DLD1 (cell line): ENCODE measurements at regions not wholly inside any gene's neighbourhood (a gene's known extent, or its start where the extent isn't known, plus 50 kb on each side); places are given as distances from the start of the nearest gene placed in this dataset.

Experiments
- in situ Hi-C: cut with HindIII; loops from 2 replicates; pipeline ENCODE4 v1.10.0; 2017; ENCODE audit warnings: low sequenced_read_pairs

DNA sequence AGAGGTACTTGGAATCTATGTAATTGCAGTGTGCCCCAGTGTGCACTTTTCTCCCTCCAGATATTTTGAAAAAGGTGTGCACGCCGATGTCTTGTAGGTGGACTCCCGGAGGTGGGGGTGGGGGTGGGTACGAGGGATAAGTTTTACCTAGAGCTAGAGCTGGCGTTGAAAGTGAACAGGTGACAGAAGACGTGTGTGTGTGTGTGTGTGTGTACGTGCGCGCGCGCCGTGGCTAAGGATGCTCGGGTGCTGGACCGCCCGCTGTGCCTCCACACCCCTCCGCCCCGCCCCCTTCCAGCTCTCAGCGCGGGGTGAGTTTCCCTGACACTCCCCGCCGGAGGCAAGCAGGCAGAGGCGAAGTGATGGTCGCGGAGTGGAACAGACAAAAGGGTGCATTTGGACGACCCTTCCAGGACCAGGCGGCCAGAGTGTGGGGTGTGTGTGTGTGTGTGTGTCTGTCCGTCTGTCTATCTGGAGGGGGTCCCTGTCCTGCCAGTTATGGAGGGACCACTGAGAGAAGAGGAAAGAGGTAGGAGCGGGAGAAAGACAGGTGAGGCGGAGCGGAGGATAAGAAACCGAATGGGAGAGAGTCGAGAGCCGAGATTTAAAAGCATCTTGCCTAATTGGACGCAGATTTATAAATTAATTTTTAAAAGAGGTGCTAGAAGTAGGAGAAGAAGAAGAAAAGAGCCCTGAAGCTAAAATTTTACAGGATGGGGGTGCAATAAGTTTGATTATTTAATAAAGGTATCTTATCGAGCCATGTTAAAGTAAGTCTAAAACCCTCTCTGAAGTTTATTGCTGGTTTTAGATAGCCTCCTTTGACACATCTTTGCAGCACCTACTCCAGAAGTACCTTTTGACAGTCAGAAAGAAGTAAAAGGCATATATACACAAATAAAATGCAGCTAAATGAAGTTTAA lies 335.8 kb upstream of the THRB start:
- in situ Hi-C loops: no loop called here

DNA sequence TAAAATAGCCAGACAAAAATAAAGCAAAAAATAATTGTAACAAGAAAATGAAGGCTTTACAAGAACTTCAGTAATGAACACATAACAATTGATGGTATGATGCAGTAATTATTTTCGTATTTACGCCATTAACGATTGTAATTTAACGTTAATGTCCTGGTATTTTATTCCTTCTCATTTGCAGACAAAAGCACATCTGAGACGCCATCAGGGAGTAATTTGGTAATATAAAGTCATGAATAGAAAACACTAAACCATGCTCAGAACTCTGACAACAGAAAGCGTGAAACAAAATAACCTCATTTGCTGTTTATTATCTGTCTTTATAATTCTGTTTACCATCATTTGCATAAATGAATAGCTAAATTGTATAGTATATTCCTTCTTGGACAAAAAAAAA lies 336.6 kb upstream of the THRB start:
- in situ Hi-C loops: no loop called here

DNA sequence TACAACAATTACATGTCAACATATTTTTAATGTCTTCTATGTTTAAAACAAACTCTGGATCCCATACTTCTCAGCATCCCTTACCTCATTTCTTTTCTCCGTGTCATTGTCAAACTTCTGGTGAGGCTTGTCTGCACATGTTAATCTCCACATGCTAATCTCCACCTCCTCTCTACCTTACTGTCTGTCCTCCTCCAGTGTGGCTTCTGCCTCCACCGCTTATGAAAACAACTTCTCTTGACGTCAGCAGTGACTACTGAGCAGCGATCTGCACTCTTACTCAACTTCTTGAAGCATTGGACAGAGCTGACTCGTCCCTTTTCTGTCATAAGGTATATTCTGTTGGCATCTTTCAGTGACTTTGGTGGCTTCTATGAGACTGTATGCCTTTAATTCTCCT lies 338.2 kb upstream of the THRB start:
- in situ Hi-C loops: no loop called here

DNA sequence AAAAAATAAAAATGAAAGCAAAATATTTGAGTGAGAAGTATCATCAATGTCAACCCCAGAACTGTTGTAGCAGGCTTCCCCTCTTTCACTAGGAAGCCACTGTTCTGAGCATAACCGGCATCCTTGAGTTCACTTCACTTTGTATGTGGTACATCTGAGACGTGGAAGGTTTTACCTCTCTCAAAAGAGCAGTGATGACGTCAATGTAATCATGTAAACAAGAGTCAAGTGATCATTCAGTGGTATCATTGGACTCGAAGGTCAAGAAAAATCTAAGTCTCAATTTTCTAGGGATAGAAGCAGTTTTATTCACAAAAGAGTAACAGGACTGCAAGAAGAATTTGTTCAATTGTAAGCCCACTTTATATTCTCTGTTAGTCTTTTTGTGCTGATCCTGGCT lies 339.8 kb upstream of the THRB start:
- in situ Hi-C loops: no loop called here

DNA sequence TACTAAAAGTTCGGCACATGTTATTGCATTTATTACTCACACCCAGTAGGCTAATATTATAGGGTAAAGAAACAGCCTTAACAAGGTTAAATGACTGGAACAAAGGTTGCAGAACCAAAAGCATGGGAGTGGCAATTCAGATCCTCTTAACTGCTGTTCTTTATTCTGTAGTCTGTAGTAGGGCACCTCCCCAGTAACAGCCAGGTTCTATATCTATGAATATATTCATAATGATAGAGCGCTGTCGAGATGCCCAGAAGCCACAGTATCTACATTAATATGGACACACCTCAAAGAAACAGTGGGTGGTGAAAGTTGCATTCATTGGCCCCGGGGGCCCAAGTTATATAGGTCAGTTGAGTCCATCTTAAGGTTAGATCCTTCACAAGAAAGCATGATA lies 340.9 kb upstream of the THRB start:
- in situ Hi-C loops: no loop called here

DNA sequence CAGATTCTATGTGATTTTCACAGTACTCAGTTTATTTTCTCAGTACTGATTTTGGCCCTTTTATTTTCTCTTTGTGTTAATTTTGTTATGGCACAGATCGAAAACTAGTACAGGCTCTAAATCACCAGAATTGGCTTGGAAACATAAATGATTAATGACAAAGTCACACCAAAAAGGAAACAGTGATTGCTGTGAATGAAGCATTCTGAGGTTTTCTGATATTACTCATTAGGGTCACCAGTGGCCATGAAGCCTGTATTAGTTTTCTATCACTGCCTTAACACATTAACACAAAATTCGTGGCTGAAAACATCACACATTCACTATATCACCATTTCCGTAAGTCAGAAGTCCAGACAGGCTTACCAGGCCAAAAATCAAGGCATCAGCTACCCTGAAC lies 343.0 kb upstream of the THRB start:
- in situ Hi-C loops: no loop called here

DNA sequence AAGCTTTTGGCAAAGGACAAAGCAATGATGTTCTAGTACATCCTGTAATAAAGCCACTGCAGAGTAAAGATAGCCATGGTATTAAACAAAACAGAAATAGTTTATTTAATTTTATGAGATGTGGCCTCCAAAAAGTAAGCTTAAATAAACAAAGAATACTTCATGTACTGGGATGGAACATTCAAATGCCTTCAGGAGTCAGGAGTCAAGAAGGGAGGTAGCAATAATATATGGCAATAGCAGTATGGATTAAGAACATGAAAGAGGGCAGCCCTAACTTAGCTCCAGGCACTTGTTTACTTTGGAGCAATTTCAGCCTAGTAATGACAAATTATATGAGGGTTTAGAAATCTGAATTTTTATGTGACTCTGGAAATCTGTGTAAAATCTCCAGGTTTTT lies 343.9 kb upstream of the THRB start:
- in situ Hi-C loops: no loop called here

DNA sequence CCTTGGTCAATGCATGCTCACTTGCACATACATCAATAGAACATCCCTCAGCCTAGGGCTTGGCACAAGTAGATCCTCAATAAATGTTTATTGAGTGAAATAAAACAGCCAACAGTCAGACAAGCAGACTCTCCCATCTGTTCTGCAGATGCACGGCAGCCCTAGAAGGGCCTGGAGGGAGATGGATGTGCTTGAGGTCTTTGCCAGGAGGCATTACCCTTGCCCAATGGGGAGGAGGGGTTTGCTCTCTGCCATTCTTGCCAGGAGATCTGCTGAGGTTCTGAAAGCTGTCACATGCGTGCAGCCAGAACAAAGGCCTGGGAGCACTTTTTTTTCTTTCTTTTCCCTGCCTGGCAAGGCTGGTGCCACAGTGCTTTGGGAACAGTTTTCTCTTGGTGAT lies 349.3 kb upstream of the THRB start:
- in situ Hi-C loops: no loop called here

DNA sequence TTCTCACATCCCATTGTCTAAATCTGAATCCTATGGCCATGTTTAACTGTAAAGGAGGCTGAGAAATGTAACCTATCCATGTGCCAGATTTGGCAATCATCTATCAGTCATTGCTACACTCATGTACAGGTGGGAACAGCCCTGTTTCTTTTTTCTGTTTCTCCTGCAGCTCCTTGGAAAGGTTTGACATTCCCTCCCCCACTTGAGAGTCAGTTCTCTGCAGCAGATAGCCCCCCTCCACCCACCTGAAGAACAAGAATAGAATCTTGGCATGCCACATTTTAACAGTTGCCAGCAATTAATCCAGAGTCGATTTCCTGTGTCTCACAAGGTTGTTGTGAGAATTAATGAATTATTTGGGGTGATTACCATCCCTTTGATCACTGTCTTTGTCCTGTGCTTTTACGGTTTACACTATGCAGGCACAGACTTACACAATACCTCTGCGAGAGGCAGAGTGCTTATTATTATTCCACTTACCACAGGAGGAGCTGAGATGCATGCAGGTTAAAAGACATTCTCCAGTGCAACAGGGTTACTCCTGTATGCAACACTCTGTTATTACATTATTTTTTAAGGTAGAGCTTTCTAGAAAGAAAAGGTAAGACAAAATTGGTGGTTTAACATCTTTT lies 351.0 kb upstream of the THRB start:
- in situ Hi-C loops: no loop called here

DNA sequence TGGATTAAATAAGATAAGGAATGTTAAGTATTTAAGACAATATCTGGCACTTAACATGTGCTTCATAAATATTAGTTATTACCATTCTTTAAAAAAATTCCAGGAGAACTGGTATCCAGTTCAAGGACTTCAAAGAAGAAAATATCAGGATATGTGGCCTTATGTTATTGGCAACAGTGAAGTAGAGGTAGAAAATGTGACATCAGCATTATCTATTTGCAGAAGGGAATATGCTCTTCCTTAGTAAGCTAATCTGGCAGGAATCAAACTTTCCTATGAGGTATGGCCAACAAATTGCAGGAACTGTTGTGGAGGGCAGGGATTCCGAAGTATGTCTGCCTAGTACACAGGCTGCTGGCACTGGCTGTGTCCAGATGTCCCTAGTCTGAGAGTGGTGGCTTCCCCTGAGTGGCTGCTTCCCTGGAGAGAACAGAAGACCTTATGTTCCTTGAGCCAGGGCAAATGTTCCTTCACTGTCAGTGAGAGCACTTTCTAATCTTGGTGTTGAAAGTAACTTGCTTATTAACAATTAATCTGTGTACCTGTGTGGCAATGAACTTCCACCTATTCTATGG lies 351.7 kb upstream of the THRB start:
- in situ Hi-C loops: no loop called here

DNA sequence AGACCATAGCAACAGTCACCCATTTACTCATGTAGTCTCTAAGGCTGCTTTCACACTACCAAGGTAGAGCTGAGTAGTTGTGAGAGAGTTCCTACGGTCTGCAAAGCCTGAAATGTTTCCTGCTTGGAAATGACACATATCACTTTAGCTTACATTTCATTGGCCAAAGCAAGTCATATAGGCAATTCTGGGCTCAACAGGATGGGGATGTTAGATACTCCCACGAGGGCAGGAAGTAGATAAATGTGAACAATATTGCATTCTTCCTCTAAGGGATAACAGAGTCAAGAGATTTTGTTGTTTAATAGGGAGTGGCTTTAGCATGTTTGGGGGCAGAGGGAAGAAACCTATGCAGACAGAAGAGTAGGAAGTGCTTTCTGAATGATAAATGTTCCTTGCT lies 355.6 kb upstream of the THRB start:
- in situ Hi-C loops: no loop called here

DNA sequence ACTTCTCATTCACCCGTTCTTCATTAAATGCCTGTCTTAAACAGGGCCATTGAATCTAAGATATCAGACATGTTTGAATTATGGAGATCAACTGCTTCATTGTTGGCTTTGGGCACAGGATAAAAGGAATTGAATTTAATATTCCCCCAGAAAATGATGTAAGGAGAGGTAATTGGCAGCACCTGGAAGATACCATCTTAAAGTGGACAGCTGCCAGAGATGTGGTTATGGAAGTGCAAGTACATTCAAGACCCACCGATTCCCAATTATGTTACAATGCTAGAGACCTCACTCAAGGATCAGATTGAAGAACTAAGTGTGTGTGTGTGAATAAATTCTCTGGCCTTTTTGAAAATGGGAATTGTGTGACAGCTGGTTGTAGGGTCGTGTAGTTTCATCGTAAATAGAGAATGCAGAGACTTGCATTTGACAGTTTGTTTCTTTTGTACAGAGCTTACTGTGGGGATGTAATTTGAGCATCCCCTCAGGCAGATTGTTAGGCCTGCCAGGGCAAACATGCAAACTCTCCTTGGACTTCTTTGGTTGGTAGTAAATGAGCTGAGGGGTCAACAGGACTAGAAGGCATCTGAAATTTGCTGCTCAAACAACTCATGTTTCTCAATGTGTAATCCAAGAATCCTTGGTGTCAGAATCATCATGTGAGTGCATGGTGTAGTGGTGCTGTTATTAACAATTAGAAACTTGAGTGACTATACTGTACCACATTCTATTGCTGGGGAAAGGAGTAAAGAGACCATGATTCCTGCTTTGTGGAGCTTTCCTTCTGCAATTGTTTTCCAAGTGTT lies 359.2 kb upstream of the THRB start:
- in situ Hi-C loops: no loop called here

DNA sequence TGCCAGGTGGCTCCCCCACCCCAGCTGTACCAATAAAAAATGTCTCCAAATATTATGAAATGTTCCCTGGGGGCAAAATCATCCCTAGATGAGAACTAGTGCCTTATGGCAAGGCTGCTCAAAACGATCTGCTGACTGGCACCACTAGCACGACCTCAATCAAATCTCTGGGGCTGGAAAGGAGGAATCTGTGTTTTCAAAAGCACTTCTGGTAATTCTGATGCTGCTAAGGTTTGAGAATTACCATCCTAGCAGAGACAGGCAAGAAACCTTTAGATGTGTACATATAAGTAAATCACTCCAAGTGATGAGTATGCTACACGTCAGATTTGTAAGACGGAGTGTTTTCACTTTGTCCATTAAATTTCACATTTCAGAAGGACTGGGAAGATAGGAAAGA lies 360.1 kb upstream of the THRB start:
- in situ Hi-C loops: no loop called here

DNA sequence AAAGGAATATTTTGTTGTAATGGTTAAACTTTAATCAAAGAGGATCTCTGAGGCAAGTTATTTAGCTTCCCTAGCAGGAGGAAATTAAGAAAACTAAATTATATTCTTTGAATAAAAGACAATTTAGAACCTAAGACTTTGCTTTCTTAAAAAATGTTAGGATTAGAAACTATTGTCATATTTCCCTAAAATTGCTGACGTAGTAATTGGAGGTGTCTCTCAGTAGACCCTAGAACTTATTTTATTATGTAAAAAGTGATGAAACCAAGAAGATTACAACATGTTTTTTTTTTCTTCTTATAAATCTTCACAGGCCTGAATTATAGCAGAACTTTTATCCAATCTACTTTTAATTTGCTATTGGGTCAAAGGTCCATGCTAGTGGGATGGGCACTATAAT lies 363.3 kb upstream of the THRB start:
- in situ Hi-C loops: no loop called here

DNA sequence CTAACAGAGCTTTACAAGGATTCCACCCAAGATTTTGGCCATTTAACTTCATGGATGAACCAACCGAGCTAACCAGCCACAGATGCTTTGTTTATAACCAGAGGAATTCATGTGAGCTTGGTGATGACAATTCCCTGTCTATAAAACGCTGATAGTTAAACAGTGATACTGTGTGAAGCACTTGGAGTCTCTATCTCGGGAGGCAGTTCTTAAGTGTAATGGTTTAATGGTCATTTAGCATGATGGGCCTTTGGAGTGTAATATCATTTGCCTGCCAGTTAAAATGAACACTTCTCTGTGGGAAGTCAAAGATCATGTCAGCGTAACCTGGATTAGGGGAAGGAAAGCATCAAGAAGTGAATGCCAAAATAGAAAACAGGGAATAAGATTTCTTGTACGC lies 368.6 kb upstream of the THRB start:
- in situ Hi-C loops: no loop called here

DNA sequence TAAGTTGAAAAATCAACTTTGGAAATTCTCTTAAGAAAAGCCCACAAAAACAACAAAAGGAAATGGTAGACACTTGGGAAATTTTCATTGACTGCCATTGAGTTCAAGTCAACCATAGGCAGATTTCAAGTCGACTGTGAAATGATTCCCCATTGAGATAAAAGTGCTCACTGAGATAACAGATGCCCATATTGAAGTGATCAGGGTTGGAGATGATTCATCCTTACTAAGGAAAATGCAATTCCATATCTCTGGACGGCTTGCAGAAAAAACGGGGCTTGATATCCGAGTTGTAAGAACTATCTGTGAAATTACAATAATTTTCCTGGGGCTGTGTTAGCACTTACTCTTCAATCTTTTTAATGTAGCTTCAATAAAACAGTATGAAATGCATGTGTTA lies 373.1 kb upstream of the THRB start:
- in situ Hi-C loops: no loop called here

DNA sequence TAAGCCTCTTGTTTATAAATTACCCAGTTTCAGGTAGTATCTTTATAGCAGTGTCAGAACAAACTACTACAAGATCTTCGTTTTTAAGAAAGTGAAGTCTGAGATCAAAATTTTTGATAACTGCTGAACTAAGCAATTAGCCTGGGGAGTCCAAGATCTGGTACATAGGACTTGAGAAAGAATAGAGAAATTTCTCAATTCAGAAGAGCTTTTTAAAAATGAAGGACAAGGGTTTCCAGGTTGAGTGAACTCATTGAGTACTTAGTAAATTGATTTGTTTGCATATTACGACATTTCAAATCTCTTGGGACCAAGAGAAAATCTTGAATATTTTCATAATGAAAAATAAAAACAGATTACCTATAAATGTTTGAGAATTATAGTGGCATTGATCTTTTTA lies 386.6 kb upstream of the THRB start:
- in situ Hi-C loops: no loop called here

DNA sequence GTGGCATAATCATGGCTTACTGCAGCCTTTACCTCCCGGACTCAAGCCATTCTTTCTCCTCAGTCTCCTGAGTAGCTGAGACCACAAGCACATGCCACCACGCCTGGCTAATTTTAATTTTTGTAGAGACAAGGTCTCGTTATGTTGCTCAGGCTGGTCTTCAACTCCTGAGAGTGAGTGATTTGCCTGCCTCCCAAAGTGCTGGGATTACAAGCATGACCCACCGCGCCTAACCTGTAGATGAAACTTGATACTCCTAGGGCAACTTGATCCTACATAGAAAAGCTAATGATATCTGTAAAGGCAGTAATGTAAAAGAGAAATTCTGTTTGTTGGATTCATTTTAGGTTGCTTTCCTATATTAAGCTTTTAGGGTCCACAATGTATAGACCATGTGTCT lies 391.9 kb upstream of the THRB start:
- in situ Hi-C loops: no loop called here

DNA sequence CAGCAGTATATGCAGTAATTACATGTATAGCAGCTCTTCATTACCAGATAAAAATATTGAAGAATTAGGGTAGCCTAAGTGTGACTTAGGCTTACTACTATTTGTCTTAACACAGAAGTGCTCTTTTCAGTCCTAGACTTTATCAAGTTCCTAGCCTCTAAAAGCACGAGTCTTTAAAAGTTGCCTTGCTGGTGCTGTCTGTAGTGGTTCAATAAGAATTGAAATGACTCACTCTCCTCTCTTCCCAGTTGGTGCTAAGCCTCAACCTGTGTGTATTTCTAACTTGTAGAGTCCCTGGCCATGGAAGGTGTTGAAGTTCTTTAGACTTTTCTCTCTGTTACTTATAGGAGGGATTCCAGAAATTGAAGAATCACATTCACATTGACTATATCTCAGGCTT lies 395.4 kb upstream of the THRB start:
- in situ Hi-C loops: no loop called here

DNA sequence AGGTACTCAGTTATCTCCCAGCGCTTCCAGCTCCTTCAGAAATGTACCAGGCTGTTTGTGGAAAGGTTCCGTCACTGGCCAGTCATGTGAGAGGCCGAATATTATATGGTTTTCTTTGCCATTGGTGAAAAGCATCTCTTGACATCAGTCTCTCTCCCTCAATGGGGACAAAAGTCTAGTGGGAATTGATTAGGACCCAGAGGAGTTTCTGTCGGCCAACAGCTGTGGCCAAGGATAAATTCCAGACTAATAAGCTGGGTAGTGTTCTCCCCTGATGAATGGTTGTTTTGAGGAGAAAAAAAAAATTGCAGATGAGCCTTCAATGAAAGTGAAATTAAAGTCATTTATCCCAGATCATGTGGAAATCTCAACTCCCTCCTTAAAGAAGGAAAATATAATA lies 404.7 kb upstream of the THRB start:
- in situ Hi-C loops: no loop called here

DNA sequence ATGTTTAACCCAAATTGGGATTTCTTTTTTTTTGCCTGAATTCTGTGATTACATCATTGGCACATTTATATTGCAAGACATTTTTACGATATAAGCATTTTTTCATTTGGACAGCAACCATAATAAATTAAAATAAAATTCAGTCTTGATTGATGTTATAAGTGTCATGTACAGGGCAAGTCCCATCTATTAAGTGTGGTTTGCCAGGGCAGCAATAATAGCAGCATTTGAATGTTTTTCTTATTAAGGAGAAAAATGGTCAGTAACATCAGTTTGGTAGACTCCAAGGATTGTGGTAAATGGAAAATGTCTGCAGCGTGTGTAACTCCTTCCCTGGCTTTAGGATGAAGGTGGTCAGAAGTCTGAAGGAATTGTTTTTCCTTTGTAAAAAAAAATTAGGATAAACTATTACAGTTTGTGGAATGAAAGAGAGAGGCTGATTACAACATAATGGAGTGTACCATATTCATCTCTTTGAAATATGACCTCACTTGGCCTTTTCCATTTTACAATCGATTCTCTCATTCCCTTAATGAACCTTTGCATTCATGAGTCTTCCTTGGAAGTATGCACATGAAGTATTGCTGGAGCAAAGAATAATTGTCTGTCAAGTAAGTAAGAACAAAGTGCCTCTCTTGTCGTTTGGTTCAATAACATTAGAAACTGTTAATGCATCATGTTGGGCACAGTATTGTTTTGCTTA lies 405.4 kb upstream of the THRB start:
- in situ Hi-C loops: no loop called here
